Osteoblast (primary cell): ENCODE measurements at regions not wholly inside any gene's neighbourhood (a gene's known extent, or its start where the extent isn't known, plus 50 kb on each side); places are given as distances from the start of the nearest gene placed in this dataset.

Experiments used
- DNase-seq: peaks from one replicate; pipeline ENCODE4 v3.0.0; 2011; ENCODE audit warnings: low spot score, mixed read lengths; ENCODE audit not compliant: insufficient read length; ENCODE audit errors: missing footprints
- H2AFZ ChIP-seq: 2 replicates; pipeline ENCODE4 v1.6.0; 2011; ENCODE audit warnings: mild to moderate bottlenecking, low read length
- H3K27ac ChIP-seq: 2 replicates; pipeline ENCODE4 v1.5.1; 2011; ENCODE audit warnings: mild to moderate bottlenecking, low read depth, low read length, moderate library complexity
- H3K27me3 ChIP-seq: 2 replicates; pipeline ENCODE4 v1.6.0; 2012; ENCODE audit warnings: mild to moderate bottlenecking, control low read depth, inconsistent platforms, low read length, moderate library complexity; ENCODE audit not compliant: insufficient read depth
- H3K36me3 ChIP-seq: 2 replicates; pipeline ENCODE4 v1.5.1; 2011; ENCODE audit warnings: mild to moderate bottlenecking, low read length, control low read depth, moderate library complexity; ENCODE audit not compliant: insufficient read depth
- H3K4me1 ChIP-seq: 2 replicates; pipeline ENCODE4 v1.5.1; 2011; ENCODE audit warnings: mild to moderate bottlenecking, low read length, control low read depth, moderate library complexity; ENCODE audit not compliant: insufficient read depth
- H3K4me2 ChIP-seq: 2 replicates; pipeline ENCODE4 v1.6.0; 2011; ENCODE audit warnings: mild to moderate bottlenecking, low read length; ENCODE audit not compliant: insufficient read depth
- H3K4me3 ChIP-seq: fragments of 200-600 bp; sonication (generic); 3 replicates; pipeline ENCODE4 v1.5.1; 2012; ENCODE audit warnings: mild to moderate bottlenecking, low read length, inconsistent platforms; ENCODE audit not compliant: insufficient read depth
- H3K79me2 ChIP-seq: 2 replicates; pipeline ENCODE4 v1.6.0; 2012; ENCODE audit warnings: mild to moderate bottlenecking, low read length, control low read depth, inconsistent platforms; ENCODE audit not compliant: insufficient read depth
- H3K9me3 ChIP-seq: 2 replicates; pipeline ENCODE4 v1.5.1; 2011; ENCODE audit warnings: low read depth, low read length, control low read depth
- H4K20me1 ChIP-seq: 2 replicates; pipeline ENCODE4 v1.6.0; 2012; ENCODE audit warnings: mild to moderate bottlenecking, low read length, control low read depth; ENCODE audit not compliant: insufficient read depth
- CTCF ChIP-seq: IDR thresholded peaks from 2 replicates; pipeline ENCODE4 v1.5.1; 2011; ENCODE audit warnings: mild to moderate bottlenecking, low read depth, low read length, moderate library complexity; ENCODE audit errors: extremely low read depth

- H3K4me2 ChIP-seq: no peak overlapping the region
- no peak for TF ChIP-seq CTCF
- no peak overlapping the region for H2AFZ ChIP-seq
- H3K36me3 ChIP-seq: no peaks in the 10 kb centered on the region
- peaks cover 18% of the 10 kb centered on the region for H3K4me1 ChIP-seq
- H3K4me3 ChIP-seq: no peak overlapping the region
- no peaks in the 10 kb centered on the region for H4K20me1 ChIP-seq
- DNase-seq: no peak
- H3K9me3 ChIP-seq: no peaks in the 10 kb centered on the region
- no peaks in the 10 kb centered on the region for H3K27me3 ChIP-seq
- no peak overlapping the region for H3K27ac ChIP-seq
- H3K79me2 ChIP-seq: no peaks in the 10 kb centered on the region
These were observed 114.6 kb upstream of the CD180 start for GRCh38 chr5:67311208-67311607.

DNA sequence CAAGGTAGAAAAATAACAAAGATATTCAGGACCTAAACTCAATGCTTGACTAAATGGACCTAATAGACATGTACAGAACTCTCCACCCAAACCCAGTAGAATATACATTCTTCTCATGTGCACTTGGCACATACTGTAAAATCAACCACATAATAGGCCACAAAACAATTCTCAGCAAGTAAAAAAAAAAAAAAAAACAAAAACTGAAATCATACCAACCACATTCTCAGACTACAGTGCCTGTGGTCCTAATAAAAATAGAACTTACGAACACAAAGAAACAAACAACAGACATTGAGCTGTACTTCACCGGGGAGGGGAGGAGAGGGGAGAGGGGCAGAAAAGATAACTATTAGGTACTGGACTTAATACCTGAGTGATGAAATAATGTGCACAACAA, 114.1 kb upstream of the CD180 start:
- Histone ChIP-seq H3K27me3 (no peaks in the 10 kb centered on the region), H2AFZ (no peak overlapping the region), H3K36me3 (no peaks in the 10 kb centered on the region), H3K9me3 (no peaks in the 10 kb centered on the region), H3K4me1 (peaks cover 22% of the 10 kb centered on the region), H3K4me2 (no peak overlapping the region), H3K4me3 (no peak overlapping the region), H3K27ac (no peak overlapping the region), H4K20me1 (no peaks in the 10 kb centered on the region), H3K79me2 (no peaks in the 10 kb centered on the region)
- no peak for TF ChIP-seq CTCF
- DNase-seq: no peak

GRCh38 chr5:67310169-67310568, 113.6 kb upstream of the CD180 start:
- Histone ChIP-seq H4K20me1 (no peaks in the 10 kb centered on the region), H3K27ac (no peak overlapping the region), H3K9me3 (no peaks in the 10 kb centered on the region), H3K4me2 (no peak overlapping the region), H3K4me1 (peaks cover 22% of the 10 kb centered on the region), H3K4me3 (no peak overlapping the region), H3K36me3 (no peaks in the 10 kb centered on the region), H3K79me2 (no peaks in the 10 kb centered on the region), H3K27me3 (no peaks in the 10 kb centered on the region), H2AFZ (no peak overlapping the region)
- no peak for TF ChIP-seq CTCF
- DNase-seq: no peak

DNA sequence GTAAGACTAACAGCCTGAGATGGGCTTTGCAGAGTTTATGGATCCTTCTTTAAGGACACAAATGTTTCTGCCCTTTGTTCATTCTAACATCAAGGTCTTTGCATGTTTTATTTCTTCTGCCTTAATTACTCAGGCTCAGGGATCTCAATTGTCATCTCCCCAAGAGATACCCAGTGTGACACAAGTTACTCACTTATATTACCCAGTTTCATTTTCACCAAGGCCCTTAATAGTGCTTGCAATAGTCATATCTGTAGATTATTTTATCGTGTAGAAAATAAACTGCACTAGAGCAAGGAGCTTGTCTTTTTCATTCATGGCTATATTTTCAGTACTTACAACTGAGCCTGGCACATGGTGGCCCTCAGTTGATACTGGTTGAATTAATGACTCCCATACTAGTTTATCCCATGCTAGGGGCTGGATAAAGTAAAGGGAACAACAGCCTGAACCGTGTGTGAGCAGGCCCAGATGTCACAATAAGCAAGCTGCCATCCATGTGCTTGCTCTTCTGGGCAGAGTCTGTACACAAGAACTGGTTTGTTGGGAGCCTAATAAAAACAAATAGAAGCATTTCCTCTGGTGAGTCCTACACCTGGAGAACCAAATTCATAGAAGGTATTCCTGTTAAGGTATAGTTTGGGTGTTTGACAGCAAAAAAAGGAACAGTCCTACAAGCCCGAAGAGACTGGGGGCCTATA, 112.5 kb upstream of the CD180 start:
- no peak overlapping the region for H3K27ac ChIP-seq
- no peak for DNase-seq
- H3K79me2 ChIP-seq: no peaks in the 10 kb centered on the region
- H3K4me3 ChIP-seq: no peak overlapping the region
- H3K27me3 ChIP-seq: no peaks in the 10 kb centered on the region
- no peak overlapping the region for H2AFZ ChIP-seq
- no peaks in the 10 kb centered on the region for H3K9me3 ChIP-seq
- no peaks in the 10 kb centered on the region for H4K20me1 ChIP-seq
- no peaks in the 10 kb centered on the region for H3K36me3 ChIP-seq
- peaks cover 28% of the 10 kb centered on the region for H3K4me1 ChIP-seq
- TF ChIP-seq CTCF: no peak
- H3K4me2 ChIP-seq: no peak overlapping the region
